ENCODE measurements at regions not wholly inside any gene's neighbourhood (a gene's known extent, or its start where the extent isn't known, plus 50 kb on each side); places are given as distances from the start of the nearest gene placed in this dataset.

GRCh38 chr6:67694127-67694526 is 941.0 kb upstream of the ADGRB3 start:
- H3K4me2 ChIP-seq (ENCODE audit: insufficient read depth, low read length): no peak overlapping the region
- no peak overlapping the region for H3K9ac ChIP-seq (ENCODE audit: insufficient read depth in 1 of 2, low read depth in 2 of 2, low read length in 2 of 2)
- BruUV-seq (replicated peaks): no TSS peak
- ChIA-PET POLR2A (no interaction called here), CTCF (ENCODE audit: low intra/inter-chr PET ratio) (no interaction called here)
- no peak overlapping the region for H3K27ac ChIP-seq (ENCODE audit: extremely low read depth, low read depth, low read length)
- no peak overlapping the region for H2AFZ ChIP-seq (ENCODE audit: low read depth, low read length)
- H3K4me1 ChIP-seq (replicated peaks in 1 of 2; ENCODE audit: control insufficient read depth in 2 of 2, insufficient read depth in 2 of 2, low read length in 2 of 2): no peaks in the 10 kb centered on the region
- H3K36me3 ChIP-seq (ENCODE audit: control insufficient read depth, insufficient read depth, low read length): no peaks in the 10 kb centered on the region
- FAIRE-seq (no peak), ATAC-seq (0 out of 3 replicates have a peak, but pooled peaks have one; percentile 48), DNase-seq (ENCODE audit: extremely low read depth in 1 of 4, low spot score in 3 of 4) (peak in 1 of 4 experiments; percentile 22)
- no peaks in the 10 kb centered on the region for H3K9me1 ChIP-seq (ENCODE audit: control insufficient read depth, insufficient read depth, low read length)
- in situ Hi-C loops (cut with MboI): no loop called here
- no peaks in the 10 kb centered on the region for H3K79me2 ChIP-seq (ENCODE audit: control insufficient read depth, insufficient read depth, low read length)
- H3K4me3 ChIP-seq: no peak overlapping the region
- TF ChIP-seq PHF8 (IDR thresholded peaks at IDR 0.05; ENCODE audit: borderline replicate concordance, low read length) (no peak), L3MBTL2 (IDR thresholded peaks at IDR 0.05) (no peak), NFIC (IDR thresholded peaks at IDR 0.05) (no peak), FOXJ2 (tag; IDR thresholded peaks at IDR 0.05) (no peak), SMAD4 (CRISPR knock-in tag; conservative IDR thresholded peaks at IDR 0.05) (no peak), EWSR1 (IDR thresholded peaks at IDR 0.05; ENCODE audit: borderline replicate concordance, low read depth, partially characterized antibody) (no peak), ZNF124 (CRISPR knock-in tag; IDR thresholded peaks at IDR 0.05) (no peak), NFXL1 (CRISPR knock-in tag; IDR thresholded peaks at IDR 0.05) (no peak), ZNF384 (IDR thresholded peaks at IDR 0.05; ENCODE audit: low read depth, low read length) (no peak), ZNF232 (CRISPR knock-in tag; IDR thresholded peaks at IDR 0.05) (no peak), RAD51 (IDR thresholded peaks at IDR 0.05; ENCODE audit: borderline replicate concordance, low read depth) (no peak), NFE2L1 (tag; IDR thresholded peaks at IDR 0.05; ENCODE audit: borderline replicate concordance, low read depth) (no peak), PPARD (CRISPR knock-in tag; IDR thresholded peaks at IDR 0.05) (no peak), ZNF778 (CRISPR knock-in tag; IDR thresholded peaks at IDR 0.05) (no peak), PRPF4 (IDR thresholded peaks at IDR 0.05; ENCODE audit: insufficient read depth, low read depth, low read length, poor library complexity, severe bottlenecking) (no peak), HMGN3 (IDR thresholded peaks at IDR 0.05; ENCODE audit: borderline replicate concordance, extremely low read depth, insufficient read length, low read depth, low read length) (no peak), POLR2G (IDR thresholded peaks at IDR 0.05; ENCODE audit: low read depth, low read length) (no peak), MAFF (IDR thresholded peaks at IDR 0.05; ENCODE audit: low read length) (no peak)
- H4K20me1 ChIP-seq (replicated peaks; ENCODE audit: control insufficient read depth, insufficient read depth, low read length): no peaks in the 10 kb centered on the region
- intact Hi-C loops (cut with micrococcal nuclease): no loop called here
- H3K9me3 ChIP-seq (replicated peaks; ENCODE audit: control insufficient read depth, insufficient read depth, low read depth, low read length): no peaks in the 10 kb centered on the region
- no peaks in the 10 kb centered on the region for H3K27me3 ChIP-seq (ENCODE audit: control insufficient read depth in 2 of 2, insufficient read depth in 2 of 2, low read length in 2 of 2)
- WGBS (ENCODE audit: insufficient coverage, low coverage, missing lambda C conversion rate): 53% methylated on average over 4 of the region's 4 CpGs

All from K562 (cell line).